ENCODE measurements at regions not wholly inside any gene's neighbourhood (a gene's known extent, or its start where the extent isn't known, plus 50 kb on each side); places are given as distances from the start of the nearest gene placed in this dataset.

DNA sequence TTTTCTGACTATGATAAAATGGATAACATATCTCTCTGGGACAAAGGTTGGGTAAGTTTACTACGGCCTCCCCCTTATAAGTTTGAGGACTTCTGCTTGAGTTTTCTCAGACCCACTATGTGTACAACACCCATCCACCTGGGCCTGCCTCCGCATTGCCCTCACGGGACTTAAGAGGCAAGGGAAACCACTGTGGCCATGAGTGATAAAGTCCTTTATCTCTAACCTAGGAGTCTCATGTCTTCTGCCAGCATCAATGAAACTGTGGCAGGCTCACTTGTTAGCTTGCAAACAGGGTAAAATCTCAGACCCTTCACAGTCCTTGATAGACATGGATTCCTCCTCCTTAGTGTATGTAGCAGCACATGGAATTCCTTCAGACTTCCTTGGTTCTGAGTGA, 173.4 kb upstream of the MYLIP start:
- ChIA-PET CTCF (no interaction called here), POLR2A (no interaction called here)
- H3K4me1 Mint-ChIP-seq: peaks cover 8% of the 10 kb centered on the region

DNA sequence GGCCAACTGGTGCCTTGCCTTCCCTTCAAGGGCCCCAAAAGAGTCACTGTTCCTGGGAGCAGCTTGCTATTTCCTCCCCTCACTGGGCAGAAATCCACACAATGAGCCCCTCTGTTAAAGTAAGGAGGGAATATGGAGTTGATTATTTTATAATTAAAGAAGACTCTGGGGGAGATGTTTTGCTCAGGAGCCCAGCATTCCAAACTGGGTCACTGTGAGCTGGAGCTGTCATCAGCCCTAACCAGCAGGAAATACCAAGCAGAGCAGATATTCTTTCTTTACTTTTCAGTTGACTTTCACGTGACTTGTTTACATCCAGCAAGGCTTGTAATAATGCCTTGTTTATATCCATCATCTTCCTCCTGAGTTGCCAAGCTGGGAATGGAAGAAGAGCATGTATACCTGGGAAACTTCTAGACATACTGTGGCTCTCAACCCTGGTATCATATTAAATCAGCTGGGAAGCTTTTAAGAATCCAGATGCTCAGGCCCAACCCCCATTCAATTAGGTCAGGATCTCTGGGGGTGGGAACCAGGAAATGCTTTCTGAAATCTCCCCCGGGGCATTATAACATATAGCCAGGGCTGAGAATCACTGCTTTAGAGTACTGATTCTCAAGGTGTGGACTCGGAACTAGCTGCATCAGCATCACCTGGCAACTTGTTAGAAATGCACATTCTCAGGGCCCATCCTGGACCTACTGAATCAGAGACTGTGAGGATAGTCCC, 175.6 kb upstream of the MYLIP start:
- no peak for DNase-seq
- POLR2A ChIA-PET: interaction anchor here (0.6 kb wide), 1 partner anchor 11 kb away, joined by 3 read pairs; no protein-coding TSS in a partner anchor
- peaks cover 8% of the 10 kb centered on the region for H3K4me1 Mint-ChIP-seq
- no peaks in the 10 kb centered on the region for H3K9me3 Mint-ChIP-seq
- CTCF ChIA-PET: interaction anchor here (0.9 kb wide), 1 partner anchor 10 kb away, joined by 3 read pairs; no protein-coding TSS in a partner anchor
- no peaks in the 10 kb centered on the region for H3K36me3 Mint-ChIP-seq (ENCODE audit: low read depth)
- no peaks in the 10 kb centered on the region for H3K27me3 Mint-ChIP-seq
- H3K4me3 Mint-ChIP-seq: no peak overlapping the region
- no peak overlapping the region for H3K27ac Mint-ChIP-seq

More for the DNA sequence above, 173.4 kb upstream of the MYLIP start:
- no peak for DNase-seq
- H3K4me3 Mint-ChIP-seq: no peak overlapping the region
- no peaks in the 10 kb centered on the region for H3K27me3 Mint-ChIP-seq
- no peaks in the 10 kb centered on the region for H3K36me3 Mint-ChIP-seq (ENCODE audit: low read depth)
- H3K9me3 Mint-ChIP-seq: no peaks in the 10 kb centered on the region
- no peak overlapping the region for H3K27ac Mint-ChIP-seq

DNA sequence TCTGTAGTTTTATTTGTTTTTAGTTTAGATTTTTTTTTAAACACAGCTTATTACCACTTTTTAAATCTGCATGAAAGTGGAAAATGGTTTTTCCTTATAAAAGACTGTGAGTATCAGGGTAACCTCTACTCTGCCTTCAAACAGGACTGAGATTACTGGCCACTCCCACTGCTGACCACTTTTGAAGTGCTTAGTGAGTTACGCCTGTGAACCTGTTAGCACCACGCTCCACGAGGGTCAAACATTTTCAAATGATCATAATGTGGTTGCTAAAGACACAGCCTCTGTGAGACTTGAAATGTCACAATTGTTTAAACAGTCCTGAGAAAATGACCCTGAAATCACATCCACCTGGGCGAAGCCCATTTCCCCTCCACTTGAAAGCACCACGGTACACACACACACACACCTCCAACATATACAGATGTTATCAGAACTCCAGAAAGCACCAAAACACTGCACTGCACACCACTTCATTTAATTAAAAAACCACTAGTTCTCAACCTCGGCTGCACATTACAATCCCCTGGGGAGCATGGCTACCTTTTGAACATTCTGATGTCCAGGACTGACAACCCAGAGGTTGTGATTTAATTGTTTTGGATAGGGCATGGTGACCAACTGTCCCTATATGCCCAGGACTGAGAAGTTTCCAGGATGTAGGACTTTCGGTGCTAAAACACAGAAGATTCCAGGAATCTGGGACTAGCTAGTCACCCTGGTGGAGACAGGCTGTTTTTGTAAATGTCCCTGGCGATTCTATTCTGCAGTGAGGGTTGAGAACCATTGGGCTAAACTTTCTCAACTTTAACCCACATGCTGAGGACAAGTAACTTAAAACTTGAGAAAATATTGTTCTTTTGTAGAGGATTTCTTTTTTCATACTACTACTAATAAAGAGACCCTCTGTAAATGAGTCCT, 176.4 kb upstream of the MYLIP start:
- Mint-ChIP-seq H3K4me1 (peaks cover 8% of the 10 kb centered on the region), H3K4me3 (no peak overlapping the region), H3K36me3 (ENCODE audit: low read depth) (no peaks in the 10 kb centered on the region), H3K27me3 (no peaks in the 10 kb centered on the region), H3K9me3 (no peaks in the 10 kb centered on the region), H3K27ac (no peak overlapping the region)
- ChIA-PET POLR2A (interaction anchor here (0.6 kb wide), 1 partner anchor 10 kb away, joined by 3 read pairs; no protein-coding TSS in a partner anchor), CTCF (interaction anchor here (0.7 kb wide), 1 partner anchor 12 kb away, joined by 3 read pairs; no protein-coding TSS in a partner anchor)
- DNase-seq: no peak

DNA sequence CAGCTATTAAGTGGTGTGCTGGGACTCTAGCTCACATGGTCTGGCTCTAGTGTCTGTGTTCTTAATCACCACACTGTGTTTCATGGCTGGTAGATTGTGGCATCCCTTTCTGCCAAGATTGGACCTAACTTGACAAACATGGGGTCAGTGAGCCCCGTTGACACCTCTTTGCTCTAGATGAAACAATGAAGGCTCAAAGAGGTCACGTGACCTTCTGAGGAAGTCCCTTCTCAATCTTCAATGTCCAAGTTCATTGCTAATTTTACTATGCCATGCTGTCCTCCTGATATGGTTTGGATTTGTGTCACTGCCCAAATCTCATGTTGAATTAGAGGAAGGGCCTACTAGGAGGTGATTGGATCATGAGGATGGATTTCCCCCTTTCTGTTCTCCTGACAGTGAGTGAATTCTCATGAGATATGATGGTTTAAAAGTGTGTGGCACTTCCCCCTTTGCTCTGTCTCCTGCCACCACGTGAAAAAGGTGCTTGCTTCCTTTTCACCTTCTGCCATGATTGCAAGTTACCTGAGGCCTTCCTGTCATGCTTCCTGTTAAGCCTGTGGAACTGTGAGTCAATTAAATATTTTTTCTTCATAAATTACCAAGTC, 177.8 kb upstream of the MYLIP start:
- H3K4me1 Mint-ChIP-seq: peaks cover 7% of the 10 kb centered on the region
- no peaks in the 10 kb centered on the region for H3K9me3 Mint-ChIP-seq
- no peak overlapping the region for H3K4me3 Mint-ChIP-seq
- DNase-seq: no peak
- ChIA-PET CTCF (no interaction called here), POLR2A (no interaction called here)
- no peaks in the 10 kb centered on the region for H3K27me3 Mint-ChIP-seq
- no peaks in the 10 kb centered on the region for H3K36me3 Mint-ChIP-seq (ENCODE audit: low read depth)
- H3K27ac Mint-ChIP-seq: no peak overlapping the region

DNA sequence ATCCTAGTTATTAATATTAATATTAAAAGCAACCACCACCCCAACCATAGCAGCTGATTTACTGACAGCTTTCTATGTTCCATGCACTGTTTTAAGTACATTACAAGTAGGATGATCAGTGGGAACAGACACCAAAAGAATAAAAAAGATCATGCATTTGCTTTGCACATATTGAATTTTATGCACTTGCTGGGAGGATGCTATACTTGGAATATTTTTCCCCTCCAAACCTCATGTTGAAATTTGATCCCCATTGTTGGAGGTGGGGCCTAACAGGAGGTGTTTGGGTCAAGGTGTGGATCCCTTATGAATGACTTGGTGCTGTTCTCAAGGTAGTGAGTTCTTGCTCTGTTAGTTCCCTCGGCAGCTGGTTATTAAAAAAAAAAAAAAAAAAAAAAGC, 178.9 kb upstream of the MYLIP start:
- no peak for DNase-seq
- no peak overlapping the region for H3K27ac Mint-ChIP-seq
- no peaks in the 10 kb centered on the region for H3K36me3 Mint-ChIP-seq (ENCODE audit: low read depth)
- CTCF ChIA-PET: interaction anchor here (1.9 kb wide), 1 partner anchor 11 kb away, joined by 4 read pairs; no protein-coding TSS in a partner anchor
- no peaks in the 10 kb centered on the region for H3K9me3 Mint-ChIP-seq
- H3K27me3 Mint-ChIP-seq: no peaks in the 10 kb centered on the region
- POLR2A ChIA-PET: no interaction called here
- H3K4me3 Mint-ChIP-seq: no peak overlapping the region
- peaks cover 5% of the 10 kb centered on the region for H3K4me1 Mint-ChIP-seq

DNA sequence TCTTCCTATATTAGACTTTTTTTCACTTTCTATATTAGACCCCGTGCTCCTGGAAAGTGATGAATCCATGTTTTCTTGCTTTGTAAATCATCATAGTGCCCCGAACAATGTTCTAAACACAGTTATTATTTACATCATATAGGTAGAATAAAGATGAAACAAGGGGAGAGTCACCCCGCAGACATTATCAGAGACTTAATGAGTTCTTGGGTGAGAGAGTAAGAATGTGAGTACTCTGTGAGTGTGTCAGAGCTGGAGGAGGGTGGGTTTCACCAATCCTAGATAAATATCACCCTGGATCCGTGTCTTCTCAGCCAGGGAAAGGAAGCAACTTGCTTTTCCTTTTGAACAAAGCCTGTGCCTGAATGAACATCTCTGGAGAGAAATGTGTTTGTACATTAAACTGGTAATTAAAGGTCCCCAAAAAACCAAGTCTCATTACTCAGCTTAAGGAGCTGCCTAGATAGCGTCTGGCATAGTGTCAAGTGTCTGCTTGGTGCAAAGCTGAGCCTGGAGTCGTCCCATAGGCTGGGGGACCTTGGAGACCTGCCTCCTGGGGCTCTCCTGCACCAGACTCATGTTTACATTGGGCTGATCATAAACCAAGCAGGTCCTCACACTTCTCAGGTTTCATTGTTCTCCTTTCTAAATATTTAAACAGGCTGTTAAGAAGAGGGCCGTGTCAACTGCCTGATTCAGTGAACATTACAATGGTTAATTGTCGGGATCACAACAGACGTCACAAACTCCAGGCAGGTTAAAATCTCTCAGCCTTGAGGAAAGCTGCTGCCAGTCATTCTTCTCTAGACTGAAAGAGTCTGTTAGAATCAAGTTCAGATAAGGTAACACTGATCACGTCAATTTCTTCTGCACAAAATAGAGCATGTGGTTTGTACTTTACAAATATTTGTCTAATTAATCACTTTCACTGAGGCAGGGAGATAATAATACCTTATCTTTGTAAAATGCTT, 179.7 kb upstream of the MYLIP start:
- no peaks in the 10 kb centered on the region for H3K36me3 Mint-ChIP-seq (ENCODE audit: low read depth)
- H3K9me3 Mint-ChIP-seq: no peaks in the 10 kb centered on the region
- no peak overlapping the region for H3K27ac Mint-ChIP-seq
- H3K4me1 Mint-ChIP-seq: peaks cover 4% of the 10 kb centered on the region
- no peak for DNase-seq
- POLR2A ChIA-PET: no interaction called here
- CTCF ChIA-PET: interaction anchor here (1.9 kb wide), 1 partner anchor 10 kb away, joined by 4 read pairs; no protein-coding TSS in a partner anchor
- H3K27me3 Mint-ChIP-seq: no peaks in the 10 kb centered on the region
- no peak overlapping the region for H3K4me3 Mint-ChIP-seq

DNA sequence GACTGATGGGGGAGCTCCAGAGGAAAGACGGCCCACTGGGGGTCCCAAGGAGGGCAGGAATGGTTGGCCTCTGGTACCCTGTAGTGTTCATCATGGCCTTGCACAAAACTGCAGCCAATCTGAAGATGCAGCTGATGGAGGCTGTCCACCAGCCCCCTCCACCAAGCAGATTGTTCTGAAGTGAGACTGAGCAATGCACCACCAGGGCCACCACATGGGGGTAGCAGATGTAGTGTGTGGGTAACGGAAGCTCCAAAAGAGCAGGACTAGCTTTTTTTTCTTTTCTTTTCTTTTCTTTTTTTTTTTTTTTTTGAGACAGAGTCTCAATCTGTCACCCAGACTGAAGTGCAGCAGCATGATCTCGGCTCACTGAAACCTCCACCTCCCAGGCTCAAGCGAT, 181.0 kb upstream of the MYLIP start:
- peaks cover 2% of the 10 kb centered on the region for H3K4me1 Mint-ChIP-seq
- no peaks in the 10 kb centered on the region for H3K27me3 Mint-ChIP-seq
- no peak for DNase-seq
- H3K36me3 Mint-ChIP-seq (ENCODE audit: low read depth): no peaks in the 10 kb centered on the region
- H3K4me3 Mint-ChIP-seq: no peak overlapping the region
- no peak overlapping the region for H3K27ac Mint-ChIP-seq
- CTCF ChIA-PET: interaction anchor here (0.5 to 1.9 kb wide), 3 partner anchors 9 to 40 kb away, joined by 3 to 7 read pairs (median 4); no protein-coding TSS in a partner anchor
- no peaks in the 10 kb centered on the region for H3K9me3 Mint-ChIP-seq
- POLR2A ChIA-PET: no interaction called here

DNA sequence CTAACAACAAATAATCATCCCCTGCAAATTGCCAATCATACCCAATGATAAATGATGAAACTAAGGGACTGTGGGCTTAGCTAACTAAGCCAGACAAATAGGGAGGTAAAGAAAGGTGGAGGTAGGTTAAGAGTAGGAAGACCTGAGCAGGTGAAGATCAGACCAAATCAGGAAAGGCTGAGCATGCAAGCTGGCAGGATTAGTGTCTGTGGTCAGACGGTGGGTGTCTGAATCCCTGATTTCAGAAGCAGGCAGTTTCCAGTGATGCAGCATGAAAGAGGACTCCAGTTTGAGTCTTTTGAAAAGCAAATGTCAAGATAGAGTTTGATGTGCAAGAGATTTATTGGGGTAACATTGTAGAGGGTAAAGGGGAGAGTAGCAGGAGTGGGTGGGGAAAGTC, 181.4 kb upstream of the MYLIP start:
- CTCF ChIA-PET: interaction anchor here (0.5 to 0.7 kb wide), 2 partner anchors 34 to 39 kb away, joined by 3 to 7 read pairs; no protein-coding TSS in a partner anchor
- peaks cover under 1% of the 10 kb centered on the region for H3K4me1 Mint-ChIP-seq

DNA sequence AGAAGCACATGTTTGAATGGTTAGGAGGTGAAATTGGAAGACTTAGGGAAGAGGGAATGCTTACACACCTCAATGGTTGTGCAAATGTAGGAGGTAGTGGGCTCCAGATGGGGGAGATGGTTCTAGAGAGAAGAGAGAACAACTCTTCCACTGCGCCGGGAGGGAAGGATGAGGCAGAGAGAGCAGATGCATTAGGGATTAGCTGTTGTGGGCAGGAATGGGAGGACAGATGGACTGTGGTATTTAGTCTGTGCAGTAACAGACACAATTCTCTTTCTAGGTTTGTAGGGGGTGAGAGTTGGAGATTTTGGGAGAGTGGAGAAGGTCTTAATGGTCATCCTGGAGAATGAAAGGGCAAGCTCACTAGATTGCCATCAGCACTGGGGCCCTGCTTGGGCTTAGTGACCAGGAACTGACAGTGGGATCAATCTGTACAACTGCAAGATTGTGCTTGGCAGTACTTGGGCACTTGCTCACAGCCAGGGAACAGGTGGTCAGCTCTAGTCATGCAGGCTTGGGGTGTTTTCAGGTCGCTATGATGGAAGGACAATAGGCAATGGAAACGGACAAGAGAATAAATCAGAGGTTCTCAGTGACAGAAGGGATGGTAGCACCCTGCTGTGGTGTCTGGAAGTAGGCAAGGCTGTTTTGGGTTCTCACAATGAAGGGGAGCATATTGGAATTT, 182.0 kb upstream of the MYLIP start:
- Mint-ChIP-seq H3K4me3 (no peak overlapping the region), H3K27me3 (no peaks in the 10 kb centered on the region), H3K9me3 (no peaks in the 10 kb centered on the region), H3K27ac (no peak overlapping the region), H3K36me3 (ENCODE audit: low read depth) (no peaks in the 10 kb centered on the region), H3K4me1 (no peaks in the 10 kb centered on the region)
- DNase-seq: no peak
- ChIA-PET POLR2A (no interaction called here), CTCF (no interaction called here)

More for the DNA sequence above, 181.4 kb upstream of the MYLIP start:
- Mint-ChIP-seq H3K27me3 (no peaks in the 10 kb centered on the region), H3K36me3 (ENCODE audit: low read depth) (no peaks in the 10 kb centered on the region), H3K9me3 (no peaks in the 10 kb centered on the region), H3K27ac (no peak overlapping the region), H3K4me3 (no peak overlapping the region)
- POLR2A ChIA-PET: no interaction called here
- DNase-seq: no peak

DNA sequence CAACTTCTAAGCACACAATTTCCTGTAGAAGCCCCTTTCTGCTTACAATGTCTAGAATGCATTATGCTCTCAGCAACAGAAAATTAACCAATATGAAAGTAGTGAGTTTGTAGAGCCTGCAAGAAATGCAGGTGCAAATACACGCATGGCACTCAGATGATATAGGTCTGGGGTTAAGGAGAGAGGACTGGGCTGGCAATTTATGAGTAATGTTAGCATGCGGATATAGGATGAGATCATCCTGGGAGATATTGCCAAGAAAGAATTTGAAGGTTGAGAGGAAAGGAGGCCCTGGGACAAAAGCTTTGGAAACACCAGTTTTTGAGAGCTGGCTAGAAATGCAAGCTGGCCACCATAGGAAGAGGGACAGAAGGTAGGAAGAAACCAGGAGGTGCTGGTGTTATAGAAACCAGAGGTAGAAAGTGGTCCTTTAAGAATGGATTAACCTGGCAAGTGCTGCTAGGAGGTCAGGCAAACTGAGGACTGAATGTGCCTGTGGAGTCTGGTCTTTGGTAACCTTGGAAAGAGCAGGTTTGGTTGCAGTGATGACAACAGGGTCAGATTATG, 183.2 kb upstream of the MYLIP start:
- H3K9me3 Mint-ChIP-seq: no peaks in the 10 kb centered on the region
- CTCF ChIA-PET: interaction anchor here (1.2 to 1.3 kb wide), 2 partner anchors 24 to 113 kb away, joined by 3 read pairs; no protein-coding TSS in a partner anchor
- H3K36me3 Mint-ChIP-seq (ENCODE audit: low read depth): no peaks in the 10 kb centered on the region
- POLR2A ChIA-PET: no interaction called here
- no peak overlapping the region for H3K4me3 Mint-ChIP-seq
- no peaks in the 10 kb centered on the region for H3K27me3 Mint-ChIP-seq
- H3K4me1 Mint-ChIP-seq: no peaks in the 10 kb centered on the region
- no peak for DNase-seq
- no peak overlapping the region for H3K27ac Mint-ChIP-seq

DNA sequence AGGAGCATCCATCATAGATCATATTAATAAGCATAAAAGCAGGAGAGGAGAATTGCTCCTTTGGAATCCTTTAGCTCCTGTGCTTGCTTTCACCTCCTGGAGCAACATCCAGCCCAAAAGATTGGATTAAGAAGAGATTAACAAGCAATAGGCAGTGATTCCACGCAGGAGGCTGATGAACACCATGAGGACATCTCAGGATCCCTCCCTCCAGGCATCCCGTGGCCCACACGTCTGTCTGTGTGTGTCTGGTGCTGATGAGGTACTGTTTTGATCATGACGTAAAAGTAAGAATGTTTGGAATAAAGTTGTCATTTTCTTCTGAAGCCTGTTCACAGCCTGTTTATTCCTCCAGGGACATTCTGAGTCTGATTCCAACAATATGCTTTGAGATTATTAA, 185.5 kb upstream of the MYLIP start:
- CTCF ChIA-PET: interaction anchor here (0.5 to 1.7 kb wide), 3 partner anchors 7 to 195 kb away, joined by 3 read pairs; no protein-coding TSS in a partner anchor
- H3K27me3 Mint-ChIP-seq: no peaks in the 10 kb centered on the region
- no peaks in the 10 kb centered on the region for H3K36me3 Mint-ChIP-seq (ENCODE audit: low read depth)

More for the DNA sequence above, 185.5 kb upstream of the MYLIP start:
- Mint-ChIP-seq H3K9me3 (peaks cover 7% of the 10 kb centered on the region), H3K27ac (no peak overlapping the region), H3K4me1 (no peaks in the 10 kb centered on the region), H3K4me3 (no peak overlapping the region)
- POLR2A ChIA-PET: no interaction called here
- no peak for DNase-seq
